Spleen (tissue), 11 donors: ENCODE measurements at regions not wholly inside any gene's neighbourhood (a gene's known extent, or its start where the extent isn't known, plus 50 kb on each side); places are given as distances from the start of the nearest gene placed in this dataset.
"Not testable (repeated sequence)": the region's sequence is repeated elsewhere in the genome, so short reads cannot be mapped to it uniquely, and the experiment has no call there.

Source experiments
- DNase-seq: peaks from one replicate; pipeline ENCODE4 v3.0.0-alpha.2; 2020
- H3K27ac ChIP-seq, 8 donors: fragments of 200-600 bp; sonication (generic) in 7 of 8; 1 replicate in 4 of 8; 2 replicates in 4 of 8; pipeline versions ENCODE4 v1.5.0 to v1.8.0; 2016 to 2021; ENCODE audit warnings: inconsistent platforms in 4 of 8, mild to moderate bottlenecking in 4 of 8, moderate library complexity in 1 of 8
- H3K27me3 ChIP-seq, 7 donors: fragments of 200-600 bp; sonication (generic) in 6 of 7; replicated peaks in 1 of 7; 1 replicate in 4 of 7; 2 replicates in 3 of 7; pipeline versions ENCODE4 v1.5.0 to v1.8.0; 2016 to 2021; ENCODE audit warnings: inconsistent platforms in 3 of 7, mild to moderate bottlenecking in 1 of 7
- H3K36me3 ChIP-seq, 6 donors: fragments of 200-600 bp; sonication (generic) in 5 of 6; 1 replicate in 4 of 6; 2 replicates in 2 of 6; pipeline versions ENCODE4 v1.5.0 to v1.8.0; 2016 to 2021; ENCODE audit warnings: inconsistent platforms in 2 of 6
- H3K4me1 ChIP-seq, 6 donors: fragments of 200-600 bp; sonication (generic) in 5 of 6; 1 replicate in 3 of 6; 2 replicates in 3 of 6; pipeline versions ENCODE4 v1.5.0 to v1.8.0; 2016 to 2021; ENCODE audit warnings: inconsistent platforms in 3 of 6
- H3K4me3 ChIP-seq, 8 donors: fragments of 200-600 bp; sonication (generic) in 7 of 8; 1 replicate in 4 of 8; 2 replicates in 4 of 8; pipeline versions ENCODE4 v1.5.0 to v1.8.0; 2016 to 2021; ENCODE audit warnings: inconsistent platforms in 4 of 8, mild to moderate bottlenecking in 4 of 8, moderate library complexity in 2 of 8
- H3K9me3 ChIP-seq, 8 donors: fragments of 200-600 bp; sonication (generic) in 7 of 8; 1 replicate in 4 of 8; 2 replicates in 4 of 8; pipeline versions ENCODE4 v1.5.0 to v1.8.0; 2016 to 2021; ENCODE audit warnings: inconsistent platforms in 4 of 8
- CTCF ChIP-seq, 11 experiments: fragments of 200-600 bp in 7 of 11; fragments of 450-650 bp in 4 of 11; sonication (generic) in 4 of 11; IDR thresholded peaks in 8 of 11; conservative IDR thresholded peaks in 3 of 11; 1 replicate in 7 of 11; 2 replicates in 4 of 11; pipeline versions ENCODE4 v1.4.0 to v1.8.0; 2016 to 2021; ENCODE audit warnings: antibody characterized with exemption in 11 of 11, inconsistent platforms in 4 of 11, mild to moderate bottlenecking in 1 of 11
- POLR2A ChIP-seq, 3 donors: fragments of 450-650 bp; IDR thresholded peaks; one replicate each; pipeline ENCODE4 v1.5.1; 2017; ENCODE audit warnings: antibody characterized with exemption in 3 of 3, mild to moderate bottlenecking in 1 of 3
- POLR2AphosphoS5 ChIP-seq, 3 donors: sonication (generic); formaldehyde crosslinking; IDR thresholded peaks; one replicate each; pipeline ENCODE4 v1.5.1; 2017; ENCODE audit warnings: antibody characterized with exemption in 3 of 3
- WGBS, 5 donors: extraction: QIAGEN DNeasy Blood & Tissue Kit in 3 of 5; methylation state at CpG; one replicate each; pipeline versions ENCODE4 v1.1.5 to v1.1.7; 2013 to 2018; 5-methylcytosine and 5-hydroxymethylcytosine counted together
- intact Hi-C: fragments of 100-400 bp; cut with DNase I; formaldehyde crosslinking; loops from one replicate; pipeline ENCODE4 v1.15.0; 2023; ENCODE audit warnings: low total_unique reads
- donor health status: healthy with polysubstance abuse.
- donor health status: DM: no; HTN: no; CAD: no; lungs with moderate emphysema.
- donor health status: DM: no; HTN: no; CAD: no.
- donor health status: Bipolar disorder and iron deficiency.
- donor health status: healthy.
- donor health status: DM: no; HTN: no; CAD: no.
- donor health status: DM: yes; HTN: yes; CAD: no.

- intact Hi-C loops = no loop called here
These were observed 1784.6 kb downstream of the SLITRK5 start for GRCh38 chr13:89455741-89456140.

GRCh38 chr13:89457977-89458376 lies 1786.8 kb downstream of the SLITRK5 start:
- no peaks in the 10 kb centered on the region for H3K27me3 ChIP-seq
- no peaks in the 10 kb centered on the region for H3K4me1 ChIP-seq
- H3K4me3 ChIP-seq = no peak overlapping the region
- H3K27ac ChIP-seq = no peak overlapping the region
- H3K36me3 ChIP-seq = no peaks in the 10 kb centered on the region
- no peak for DNase-seq
- no peak for TF ChIP-seq CTCF (IDR thresholded peaks at IDR 0.05 in 8 of 11, conservative IDR thresholded peaks at IDR 0.05 in 3 of 11)
- TF ChIP-seq POLR2A (IDR thresholded peaks at IDR 0.05) = no peak
- no peak for TF ChIP-seq POLR2AphosphoS5 (IDR thresholded peaks at IDR 0.05)
- WGBS, 5 donors = 44 to 63% (median 54%) methylated on average over 4 of the region's 4 CpGs
- H3K9me3 ChIP-seq = no peaks in the 10 kb centered on the region
- intact Hi-C loops = no loop called here

More at GRCh38 chr13:89455741-89456140, 1784.6 kb downstream of the SLITRK5 start:
- Histone ChIP-seq H3K9me3 (peaks cover 0 to 9% (median 0%) of the 10 kb centered on the region in 8 donors), H3K4me1 (no peaks in the 10 kb centered on the region), H3K27ac (no peak overlapping the region), H3K4me3 (no peak overlapping the region), H3K36me3 (no peaks in the 10 kb centered on the region), H3K27me3 (no peaks in the 10 kb centered on the region)
- DNase-seq = no peak
- TF ChIP-seq POLR2AphosphoS5 (IDR thresholded peaks at IDR 0.05) (no peak), POLR2A (IDR thresholded peaks at IDR 0.05) (no peak), CTCF (IDR thresholded peaks at IDR 0.05 in 8 of 11, conservative IDR thresholded peaks at IDR 0.05 in 3 of 11) (no peak)
- 57 to 90% (median 73%) methylated on average over 2 of the region's 2 CpGs for WGBS, 5 donors

GRCh38 chr13:89458456-89458855 lies 1787.3 kb downstream of the SLITRK5 start:
- H3K4me1 ChIP-seq = no peaks in the 10 kb centered on the region
- TF ChIP-seq POLR2A (IDR thresholded peaks at IDR 0.05) (no peak), POLR2AphosphoS5 (IDR thresholded peaks at IDR 0.05) (no peak), CTCF (IDR thresholded peaks at IDR 0.05 in 8 of 11, conservative IDR thresholded peaks at IDR 0.05 in 3 of 11) (no peak)
- DNase-seq = no peak
- no peaks in the 10 kb centered on the region for H3K27me3 ChIP-seq
- H3K27ac ChIP-seq = no peak overlapping the region
- H3K9me3 ChIP-seq = no peaks in the 10 kb centered on the region
- WGBS, 5 donors = 66 to 76% (median 68%) methylated on average over 1 of the region's 1 CpG
- no peaks in the 10 kb centered on the region for H3K36me3 ChIP-seq
- intact Hi-C loops = no loop called here
- H3K4me3 ChIP-seq = no peak overlapping the region

- intact Hi-C loops, DNase-seq, H3K4me1 ChIP-seq, H3K4me3 ChIP-seq, H3K9me3 ChIP-seq, H3K27me3 ChIP-seq, H3K27ac ChIP-seq, H3K36me3 ChIP-seq: not testable (repeated sequence)
These were observed 1789.7 kb downstream of the SLITRK5 start for GRCh38 chr13:89460895-89461294.

GRCh38 chr13:89465366-89465765 lies 1794.2 kb downstream of the SLITRK5 start:
- H3K9me3 ChIP-seq = no peaks in the 10 kb centered on the region
- no peak overlapping the region for H3K4me3 ChIP-seq
- no peak for DNase-seq
- H3K27me3 ChIP-seq = no peaks in the 10 kb centered on the region
- H3K36me3 ChIP-seq = no peaks in the 10 kb centered on the region
- no peaks in the 10 kb centered on the region for H3K4me1 ChIP-seq
- intact Hi-C loops = no loop called here
- TF ChIP-seq CTCF (IDR thresholded peaks at IDR 0.05 in 8 of 11, conservative IDR thresholded peaks at IDR 0.05 in 3 of 11) (no peak), POLR2AphosphoS5 (IDR thresholded peaks at IDR 0.05) (no peak), POLR2A (IDR thresholded peaks at IDR 0.05) (no peak)
- 63 to 85% (median 76%) methylated on average over 2 of the region's 2 CpGs for WGBS, 5 donors
- H3K27ac ChIP-seq = no peak overlapping the region
